Left ventricle myocardium inferior (tissue), 1 donor: ENCODE measurements at regions not wholly inside any gene's neighbourhood (a gene's known extent, or its start where the extent isn't known, plus 50 kb on each side); places are given as distances from the start of the nearest gene placed in this dataset.

Source experiments
- DNase-seq: peaks from one replicate; pipeline ENCODE4 v3.0.0-alpha.2; 2020
- H3K27ac ChIP-seq: fragments of 200-600 bp; replicated peaks from 2 replicates; pipeline ENCODE4 v1.8.0; 2021
- H3K27me3 ChIP-seq: fragments of 200-600 bp; 2 replicates; pipeline ENCODE4 v1.8.0; 2021; ENCODE audit warnings: low read depth
- H3K36me3 ChIP-seq: fragments of 200-600 bp; 2 replicates; pipeline ENCODE4 v1.8.0; 2021
- H3K4me1 ChIP-seq: fragments of 200-600 bp; 2 replicates; pipeline ENCODE4 v1.8.0; 2021
- H3K4me3 ChIP-seq: fragments of 200-600 bp; 2 replicates; pipeline ENCODE4 v1.8.0; 2021; ENCODE audit warnings: mild to moderate bottlenecking, moderate library complexity
- H3K9me3 ChIP-seq: fragments of 200-600 bp; replicated peaks from 2 replicates; pipeline ENCODE4 v1.8.0; 2021
- intact Hi-C: fragments of 100-400 bp; cut with micrococcal nuclease; formaldehyde crosslinking; loops from one replicate; pipeline ENCODE4 v1.11.0; 2022
- TF ChIP-seq, protein P1 (sequence below): fragments of 200-600 bp; IDR thresholded peaks from 2 replicates; pipeline ENCODE4 v1.8.0; 2021; ENCODE audit warnings: antibody characterized with exemption, mild to moderate bottlenecking, borderline replicate concordance
- donor health status: DM: no; HTN: yes; CAD: no; lungs with severe emphysema.

DNA sequence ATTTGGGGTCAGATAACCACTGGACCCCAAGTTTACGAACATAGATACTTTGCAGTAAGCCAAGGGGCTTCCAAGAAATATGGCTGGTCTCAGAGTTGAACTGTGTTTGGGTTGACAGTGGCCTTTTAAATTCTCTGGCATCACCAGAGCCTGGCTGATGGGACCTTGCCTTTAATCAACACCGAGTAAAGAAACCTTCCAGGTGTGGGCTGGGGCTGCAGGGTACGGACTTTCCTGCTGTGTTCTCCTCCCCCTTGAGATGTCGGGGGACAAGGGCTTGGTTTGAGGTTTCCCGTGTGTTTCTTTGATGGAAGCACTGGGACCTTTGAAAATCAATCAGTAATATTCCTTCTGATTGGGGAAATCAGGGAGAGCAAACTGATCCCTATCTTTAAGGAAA lies 140.1 kb downstream of the MTX3 start:
- H3K4me3 ChIP-seq = no peak overlapping the region
- DNase-seq = no peak
- intact Hi-C loops = no loop called here
- TF ChIP-seq, protein P1, sequence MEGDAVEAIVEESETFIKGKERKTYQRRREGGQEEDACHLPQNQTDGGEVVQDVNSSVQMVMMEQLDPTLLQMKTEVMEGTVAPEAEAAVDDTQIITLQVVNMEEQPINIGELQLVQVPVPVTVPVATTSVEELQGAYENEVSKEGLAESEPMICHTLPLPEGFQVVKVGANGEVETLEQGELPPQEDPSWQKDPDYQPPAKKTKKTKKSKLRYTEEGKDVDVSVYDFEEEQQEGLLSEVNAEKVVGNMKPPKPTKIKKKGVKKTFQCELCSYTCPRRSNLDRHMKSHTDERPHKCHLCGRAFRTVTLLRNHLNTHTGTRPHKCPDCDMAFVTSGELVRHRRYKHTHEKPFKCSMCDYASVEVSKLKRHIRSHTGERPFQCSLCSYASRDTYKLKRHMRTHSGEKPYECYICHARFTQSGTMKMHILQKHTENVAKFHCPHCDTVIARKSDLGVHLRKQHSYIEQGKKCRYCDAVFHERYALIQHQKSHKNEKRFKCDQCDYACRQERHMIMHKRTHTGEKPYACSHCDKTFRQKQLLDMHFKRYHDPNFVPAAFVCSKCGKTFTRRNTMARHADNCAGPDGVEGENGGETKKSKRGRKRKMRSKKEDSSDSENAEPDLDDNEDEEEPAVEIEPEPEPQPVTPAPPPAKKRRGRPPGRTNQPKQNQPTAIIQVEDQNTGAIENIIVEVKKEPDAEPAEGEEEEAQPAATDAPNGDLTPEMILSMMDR = no peak
- no peak overlapping the region for H3K27ac ChIP-seq
- H3K4me1 ChIP-seq = peaks cover 12% of the 10 kb centered on the region
- H3K36me3 ChIP-seq = no peaks in the 10 kb centered on the region
- no peaks in the 10 kb centered on the region for H3K27me3 ChIP-seq
- no peaks in the 10 kb centered on the region for H3K9me3 ChIP-seq

DNA sequence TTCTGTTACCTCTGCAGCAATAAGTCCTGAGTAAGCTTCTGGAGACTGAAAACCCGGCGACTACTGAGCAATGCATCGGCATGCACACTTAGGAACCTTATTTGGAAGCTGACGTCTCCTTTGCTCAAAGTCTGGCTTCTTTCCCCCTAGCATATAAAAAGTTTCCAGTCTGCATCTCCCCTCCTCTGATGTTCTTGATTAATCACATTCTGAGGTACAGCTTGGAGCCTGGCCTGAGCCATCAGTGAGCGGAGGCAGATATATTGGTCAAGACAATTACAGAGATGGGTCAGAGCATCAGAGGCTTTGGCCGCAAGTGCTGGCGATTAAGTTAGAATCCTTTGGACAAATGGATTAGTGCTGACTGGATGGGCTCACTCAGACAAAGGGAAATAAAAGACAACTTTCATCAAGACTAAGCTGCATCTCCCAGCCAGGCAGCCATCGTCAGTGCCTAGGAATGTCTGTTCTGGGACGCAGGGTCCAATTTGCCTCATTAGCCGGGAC lies 140.7 kb downstream of the MTX3 start:
- intact Hi-C loops = no loop called here
- no peaks in the 10 kb centered on the region for H3K36me3 ChIP-seq
- peaks cover 12% of the 10 kb centered on the region for H3K4me1 ChIP-seq
- DNase-seq = no peak
- H3K9me3 ChIP-seq = no peaks in the 10 kb centered on the region
- TF ChIP-seq, protein P1 = no peak
- H3K4me3 ChIP-seq = no peak overlapping the region
- H3K27me3 ChIP-seq = no peaks in the 10 kb centered on the region
- H3K27ac ChIP-seq = peak overlapping the region; percentile 8

DNA sequence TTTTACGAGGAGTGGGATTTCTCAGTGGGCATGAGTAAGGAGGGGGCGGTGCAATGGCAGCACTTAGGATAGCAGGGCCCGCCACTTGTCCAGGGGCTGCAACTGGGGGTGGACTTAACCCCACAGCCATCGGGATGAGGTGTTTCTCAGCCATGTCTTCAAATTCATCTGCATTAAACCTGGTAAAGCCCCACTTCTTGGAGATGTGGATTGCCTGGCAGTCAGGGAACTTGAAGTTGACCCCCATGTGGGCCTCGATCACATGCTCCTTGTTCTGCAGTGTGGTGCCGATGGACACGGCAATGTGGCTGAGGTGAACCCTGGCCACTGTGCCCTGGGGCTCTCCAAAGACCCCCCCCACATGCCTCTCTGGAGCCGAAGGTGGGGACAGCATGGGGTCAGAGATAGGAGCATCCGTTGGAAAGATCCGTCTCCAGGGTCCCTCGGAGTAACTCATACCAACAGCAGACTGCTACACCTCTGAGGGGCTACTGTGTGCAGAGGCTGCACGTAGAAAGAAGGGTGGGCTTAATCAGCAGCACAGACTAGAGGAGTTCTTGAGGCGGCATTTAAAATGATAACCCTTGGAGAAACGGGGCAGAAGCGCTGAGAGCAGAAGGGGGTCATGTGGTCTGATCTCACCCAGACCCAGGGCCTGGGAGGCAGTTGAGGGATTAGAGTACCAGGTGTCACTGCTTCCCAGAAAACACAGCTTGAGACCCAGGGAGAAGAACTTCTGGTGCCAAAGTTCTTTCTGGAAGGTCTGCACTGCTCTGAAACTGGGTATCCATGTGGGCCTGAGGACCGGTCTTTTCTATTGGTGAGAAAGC lies 141.4 kb downstream of the MTX3 start:
- DNase-seq = no peak
- TF ChIP-seq, protein P1 = no peak
- H3K4me3 ChIP-seq = no peak overlapping the region
- peak overlapping the region; percentile 8 for H3K27ac ChIP-seq
- H3K36me3 ChIP-seq = no peaks in the 10 kb centered on the region
- H3K9me3 ChIP-seq = no peaks in the 10 kb centered on the region
- intact Hi-C loops = no loop called here
- H3K27me3 ChIP-seq = no peaks in the 10 kb centered on the region
- H3K4me1 ChIP-seq = peaks cover 12% of the 10 kb centered on the region
